ENCODE measurements at regions not wholly inside any gene's neighbourhood (a gene's known extent, or its start where the extent isn't known, plus 50 kb on each side); places are given as distances from the start of the nearest gene placed in this dataset.
A peak's percentile ranks its signal among the peaks of the same experiment; 100 is the strongest.
"Not testable (repeated sequence)": the region's sequence is repeated elsewhere in the genome, so short reads cannot be mapped to it uniquely, and the experiment has no call there.

DNA sequence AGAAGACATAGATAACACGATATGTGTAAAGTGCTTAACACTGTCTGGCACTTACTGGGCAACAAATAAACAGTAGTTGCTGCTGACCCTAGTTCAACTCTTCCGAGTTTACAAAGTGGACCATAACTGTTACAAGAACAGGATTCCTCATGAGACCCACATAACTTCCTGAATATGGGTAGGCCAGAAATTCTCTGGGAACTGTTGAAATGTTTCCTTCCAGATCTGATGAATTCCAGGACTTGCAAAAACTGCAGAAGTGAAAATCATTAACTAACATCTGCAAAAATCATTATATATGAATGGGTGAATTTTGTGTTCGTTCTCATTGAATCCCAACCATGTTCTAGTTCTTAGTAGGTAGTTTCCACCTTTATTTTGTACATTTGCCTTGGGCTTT lies 181.7 kb upstream of the MME start:
- no peak for DNase-seq

DNA sequence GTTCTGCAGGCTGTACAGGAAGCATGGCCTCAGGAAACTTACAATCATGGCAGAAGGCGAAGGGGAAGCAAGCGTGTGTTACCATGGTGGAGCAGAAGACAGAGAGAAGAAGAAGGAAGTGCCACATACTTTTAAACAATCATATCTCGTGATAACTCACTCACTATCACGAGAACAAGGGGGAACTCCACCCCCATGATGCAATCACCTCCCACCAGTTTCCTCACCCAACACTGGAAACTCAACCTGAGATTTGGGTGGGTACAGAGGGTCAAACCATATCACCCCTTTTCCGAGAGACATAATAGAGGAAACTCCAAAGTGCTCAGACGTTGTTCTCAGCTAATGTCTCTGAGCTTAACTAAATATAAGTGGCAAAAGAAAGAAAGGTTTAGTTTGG lies 186.3 kb upstream of the MME start:
- DNase-seq = no peak

DNA sequence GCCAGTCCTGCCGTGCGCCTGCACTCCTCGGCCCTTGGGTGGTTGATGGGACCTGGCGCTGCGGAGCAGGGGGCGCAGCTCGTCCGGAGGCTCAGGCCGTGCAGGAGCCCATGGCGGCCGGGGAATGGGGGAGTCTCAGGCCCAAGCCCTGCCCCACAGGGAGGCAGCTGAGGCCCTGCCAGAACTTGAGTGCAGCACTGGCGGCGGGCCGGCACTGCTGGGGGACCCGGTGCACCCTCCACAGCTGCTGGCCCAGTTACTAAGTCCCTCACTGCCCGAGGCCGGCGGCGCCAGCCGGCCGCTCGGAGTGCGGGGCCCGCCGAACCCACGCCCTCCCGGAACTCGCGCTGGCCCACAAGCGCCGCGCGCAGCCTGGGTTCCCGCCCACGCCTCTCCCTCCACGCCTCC lies 190.9 kb upstream of the MME start:
- DNase-seq = no peak

DNA sequence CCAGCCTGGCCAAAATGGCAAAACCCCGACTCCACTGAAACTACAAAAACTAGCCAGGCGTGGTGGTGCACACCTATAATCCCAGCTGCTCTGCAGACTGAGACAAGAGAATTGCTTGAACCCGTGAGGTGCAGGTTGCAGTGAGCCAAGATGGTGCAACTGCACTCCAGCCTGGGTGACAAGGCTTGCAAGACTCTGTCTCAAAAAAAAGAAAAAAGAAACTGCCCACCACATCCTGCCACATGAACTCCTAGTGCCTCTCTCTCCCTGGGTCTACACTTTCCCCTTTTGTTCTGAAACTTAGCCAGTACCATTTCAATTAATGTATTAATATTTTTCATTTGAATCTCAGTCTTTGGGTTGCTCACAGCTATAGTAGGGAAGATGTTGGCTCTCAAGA lies 192.2 kb upstream of the MME start:
- no peak for DNase-seq

DNA sequence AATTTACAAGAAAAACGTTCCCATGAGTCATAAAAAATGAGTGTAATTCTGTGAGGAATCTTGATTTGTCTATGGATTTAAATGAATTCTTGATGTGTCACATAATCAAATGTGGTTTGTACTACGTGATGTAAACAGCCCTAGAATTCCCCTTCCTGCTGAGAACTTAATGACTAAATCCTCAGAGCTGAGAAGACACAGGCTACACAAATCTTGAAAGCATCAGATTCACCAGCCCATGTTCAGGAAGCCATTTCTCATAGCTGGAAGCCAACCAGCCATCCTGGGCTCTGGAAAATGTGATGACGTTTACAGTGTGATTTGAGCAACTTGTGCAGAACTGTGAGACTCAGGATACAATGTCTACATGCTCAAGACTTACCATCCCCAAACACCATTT lies 193.7 kb upstream of the MME start:
- DNase-seq = no peak

DNA sequence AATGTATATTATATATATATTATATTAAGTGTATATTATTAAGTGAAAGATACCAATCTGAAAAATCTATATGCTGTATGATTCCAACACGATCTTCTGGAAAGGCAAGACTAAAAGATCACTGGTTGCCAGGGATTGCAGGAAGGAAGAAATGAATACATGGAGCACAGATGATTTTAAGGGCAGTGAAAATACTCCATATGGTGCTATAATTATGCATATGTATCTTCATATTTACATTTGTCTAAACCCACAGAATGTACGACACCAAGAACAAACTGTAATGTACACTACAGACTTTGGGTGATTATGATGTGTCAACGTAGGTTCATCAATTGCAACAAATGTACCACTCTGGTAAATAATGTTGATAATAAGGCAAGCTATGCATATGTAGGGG lies 194.7 kb upstream of the MME start:
- DNase-seq = no peak

DNA sequence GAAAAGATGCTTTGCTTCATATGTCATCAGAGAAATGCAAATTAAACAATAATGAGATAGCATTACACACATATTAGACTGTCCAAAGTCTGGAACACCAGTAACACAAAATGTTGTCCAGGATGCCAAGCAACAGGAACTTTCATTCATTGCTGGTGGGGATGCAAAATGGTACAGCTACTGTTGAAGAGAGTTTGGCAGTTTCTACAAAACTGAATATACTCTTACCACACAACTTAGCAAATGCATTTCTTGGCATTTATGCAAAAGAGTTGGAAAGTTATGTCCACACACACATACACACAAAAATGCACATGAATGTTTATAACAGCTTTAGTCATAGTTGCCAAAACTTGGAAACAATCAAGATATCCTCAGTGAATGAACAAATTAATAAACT lies 195.2 kb upstream of the MME start:
- DNase-seq = no peak

DNA sequence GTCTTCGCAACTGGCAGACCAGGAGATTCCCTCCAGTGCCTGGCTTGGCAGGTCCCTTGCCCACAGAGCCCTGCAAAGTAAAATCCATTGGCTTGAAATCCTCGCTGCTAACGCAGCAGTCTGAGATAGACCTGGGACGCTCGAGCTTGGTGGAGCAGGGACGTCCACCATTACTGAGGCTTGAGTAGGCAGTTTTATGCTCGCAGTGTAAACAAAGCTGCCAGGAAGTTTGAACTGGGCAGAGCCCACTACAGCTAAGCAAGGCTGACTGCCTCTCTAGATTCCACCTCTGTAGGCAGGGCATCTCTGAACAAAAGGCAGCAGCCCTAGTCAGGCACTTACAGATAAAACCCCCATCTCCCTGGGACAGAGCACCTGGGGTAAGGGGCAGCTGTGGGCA lies 205.0 kb upstream of the MME start:
- no peak for DNase-seq

DNA sequence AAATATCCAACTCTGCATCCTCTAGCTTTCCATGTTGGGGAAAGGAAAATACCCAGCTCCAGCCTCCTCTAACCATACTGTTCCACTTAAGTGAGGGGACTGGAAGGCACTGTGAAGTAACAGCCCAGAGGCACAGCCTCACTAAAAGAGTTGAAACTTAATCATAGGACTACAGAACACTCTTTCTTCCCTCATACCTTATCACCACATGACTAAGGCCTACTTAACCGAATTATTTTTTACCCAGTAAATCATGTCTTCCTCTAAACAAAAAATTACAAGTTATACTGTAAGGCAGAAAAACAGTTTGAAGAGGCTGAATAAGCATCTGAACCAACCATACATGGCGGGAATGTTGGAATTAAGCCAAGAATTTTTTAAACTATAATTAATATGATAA lies 207.4 kb upstream of the MME start:
- no peak for DNase-seq

DNA sequence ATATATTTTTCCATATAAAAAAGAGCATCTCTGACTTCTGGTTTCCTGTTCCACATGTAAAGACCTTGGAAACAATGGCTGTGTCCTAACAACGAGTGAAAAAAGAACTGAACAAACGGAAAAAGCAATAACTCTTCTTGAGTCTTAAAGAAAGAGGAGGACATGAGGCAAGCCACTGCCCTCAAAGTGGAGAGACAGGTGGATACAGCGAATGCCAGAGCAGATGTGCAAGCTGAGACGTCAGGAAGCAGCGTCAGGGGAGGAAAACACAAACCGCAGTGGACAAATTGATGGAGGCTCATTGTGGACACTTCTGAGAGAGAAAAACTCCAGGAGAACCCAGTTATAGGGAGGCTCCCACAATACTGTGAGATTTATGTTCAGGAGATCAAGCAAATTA lies 208.0 kb upstream of the MME start:
- DNase-seq = no peak

DNA sequence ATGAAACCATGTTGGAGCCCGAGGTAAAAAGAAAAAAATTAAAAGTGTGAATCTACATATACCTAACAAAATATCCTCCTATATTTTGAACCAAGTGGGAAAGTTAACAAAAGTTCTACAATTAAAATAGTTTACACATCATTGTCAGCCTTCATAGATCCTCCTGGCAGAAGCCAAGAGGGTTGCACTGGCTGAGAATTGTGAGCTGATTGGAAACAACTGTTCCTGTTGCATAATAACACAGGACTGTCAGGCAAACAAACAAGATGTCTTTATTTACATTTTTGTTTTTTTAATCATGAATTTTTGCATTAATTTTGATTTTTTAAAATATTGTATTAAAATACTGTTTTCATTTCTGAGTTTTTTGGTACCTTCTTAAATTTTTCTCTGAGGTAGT lies 215.2 kb upstream of the MME start:
- no peak for DNase-seq

DNA sequence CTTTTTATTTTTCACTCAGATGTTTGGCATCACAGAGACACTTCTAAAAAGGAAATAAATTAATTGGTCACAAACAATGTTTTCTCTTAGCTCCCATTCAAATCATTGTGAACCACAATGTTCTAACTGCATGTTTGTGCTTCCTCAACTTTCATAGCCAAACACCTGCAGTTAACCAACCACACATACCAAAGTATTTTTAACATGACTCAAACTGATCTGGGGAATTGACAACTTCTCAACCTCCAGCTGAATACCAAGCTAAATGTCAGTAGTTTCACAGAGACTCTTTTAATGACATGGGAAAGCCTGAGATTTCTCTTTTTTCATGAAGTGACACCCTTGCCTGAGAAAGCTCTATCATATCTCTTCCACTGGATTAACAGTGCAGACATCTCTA lies 217.9 kb upstream of the MME start:
- no peak for DNase-seq

DNA sequence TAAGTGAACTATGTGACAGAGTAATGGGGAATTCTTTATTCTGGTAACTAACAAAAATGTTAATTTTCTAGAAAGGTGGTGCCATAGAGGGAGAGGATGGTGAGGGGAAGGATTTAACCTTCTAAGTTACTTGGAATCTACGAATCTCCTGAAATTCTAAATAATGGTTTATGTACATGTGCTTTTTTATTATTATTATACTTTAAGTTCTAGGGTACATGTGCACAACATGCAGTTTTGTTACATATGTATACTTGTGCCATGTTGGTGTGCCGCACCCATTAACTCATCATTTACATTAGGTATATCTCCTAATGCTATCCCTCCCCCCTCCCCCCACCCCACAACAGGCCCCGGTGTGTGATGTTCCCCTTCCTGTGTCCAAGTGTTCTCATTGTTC lies 227.1 kb upstream of the MME start:
- not testable (repeated sequence) for DNase-seq

DNA sequence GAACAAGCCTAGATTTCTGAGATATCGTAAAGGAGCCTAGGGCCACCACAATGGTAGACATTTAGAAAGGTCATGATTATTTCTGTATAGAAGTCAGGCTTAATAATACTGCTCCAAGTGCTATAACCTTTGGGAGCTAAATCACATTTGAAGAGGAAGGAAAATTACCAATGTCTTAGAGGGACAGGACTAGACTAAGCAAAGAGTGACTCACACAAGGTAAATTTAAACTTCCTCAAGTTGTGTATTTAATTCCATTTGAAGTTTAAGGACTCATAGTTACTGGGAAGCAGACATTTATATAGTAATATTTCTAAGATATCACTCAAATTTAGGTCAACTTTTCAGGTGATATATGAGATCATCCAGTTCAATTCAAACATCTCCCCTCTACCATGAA lies 227.6 kb upstream of the MME start:
- DNase-seq = no peak

DNA sequence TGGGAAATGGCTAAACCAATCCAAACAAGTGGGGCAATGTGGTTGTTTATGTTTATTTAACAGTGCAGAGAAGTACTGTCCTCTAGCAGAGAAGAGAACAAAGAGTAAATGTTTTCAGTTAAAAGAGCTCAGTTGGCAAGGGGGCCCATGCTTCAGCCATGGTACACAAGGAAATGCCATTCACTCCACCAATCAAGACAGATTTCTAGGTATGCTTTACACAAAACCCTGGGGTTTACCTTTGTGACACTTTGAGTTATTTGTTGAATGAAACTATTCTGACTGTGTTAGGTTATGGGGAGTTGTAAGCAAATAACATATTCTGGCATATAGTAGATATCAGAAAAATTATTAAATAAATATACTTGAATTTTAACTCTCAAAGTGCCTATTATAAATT lies 228.5 kb upstream of the MME start:
- no peak for DNase-seq

DNA sequence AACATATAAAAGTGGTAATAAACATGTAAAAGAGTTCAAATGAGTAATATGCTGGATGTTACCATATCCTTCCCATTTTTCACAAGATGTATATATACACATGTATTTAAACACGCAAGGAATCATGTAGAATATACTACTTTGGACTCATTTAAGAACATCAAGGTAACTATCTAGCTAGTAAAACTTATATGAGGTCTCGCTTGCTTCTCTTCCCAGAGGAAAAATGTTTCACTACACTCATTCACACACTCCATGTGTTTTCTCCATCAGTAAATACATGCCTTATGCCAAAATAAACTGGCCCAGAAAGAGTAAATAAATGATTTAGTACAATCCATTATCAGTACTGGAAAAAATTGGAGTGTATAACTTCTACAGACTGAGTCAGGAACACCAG lies 229.2 kb upstream of the MME start:
- DNase-seq = no peak

DNA sequence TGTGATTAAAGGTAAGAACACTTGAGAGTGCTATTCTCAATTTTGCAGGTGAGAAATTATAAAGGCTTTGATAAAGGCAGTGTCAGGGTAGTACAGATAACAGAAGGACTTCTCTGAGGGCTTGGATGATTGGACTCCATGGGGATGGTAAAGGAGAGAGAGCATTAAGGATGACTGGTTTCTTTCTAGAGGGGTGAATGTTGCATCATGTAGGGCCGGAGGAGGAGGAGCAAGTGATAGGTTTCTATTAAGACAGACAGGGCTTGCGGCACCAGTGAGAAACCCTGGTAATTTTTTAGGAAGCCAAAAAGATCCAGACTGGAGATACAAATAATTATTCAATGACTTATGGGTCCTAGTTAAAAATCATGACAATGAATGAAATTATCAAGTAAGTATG lies 230.7 kb upstream of the MME start:
- DNase-seq = no peak

DNA sequence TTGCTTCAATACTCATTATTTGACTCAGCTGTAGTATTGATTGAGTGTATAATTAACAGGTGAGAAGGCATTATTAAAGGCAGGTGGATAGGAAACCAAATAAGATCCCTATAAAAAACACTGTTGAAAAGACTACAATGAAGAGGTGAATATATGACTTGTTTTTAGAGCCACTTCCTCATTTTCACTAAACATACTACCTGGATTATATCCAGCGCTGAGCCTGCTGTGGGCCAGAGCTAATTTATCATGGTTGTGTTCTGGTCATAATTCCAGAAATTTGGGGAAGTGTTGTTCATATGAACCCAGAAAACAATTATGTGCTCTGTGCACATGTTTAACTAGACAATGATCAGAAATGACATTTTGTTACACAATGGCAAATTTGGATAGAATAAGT lies 235.3 kb upstream of the MME start:
- peak; percentile 16 for DNase-seq

DNA sequence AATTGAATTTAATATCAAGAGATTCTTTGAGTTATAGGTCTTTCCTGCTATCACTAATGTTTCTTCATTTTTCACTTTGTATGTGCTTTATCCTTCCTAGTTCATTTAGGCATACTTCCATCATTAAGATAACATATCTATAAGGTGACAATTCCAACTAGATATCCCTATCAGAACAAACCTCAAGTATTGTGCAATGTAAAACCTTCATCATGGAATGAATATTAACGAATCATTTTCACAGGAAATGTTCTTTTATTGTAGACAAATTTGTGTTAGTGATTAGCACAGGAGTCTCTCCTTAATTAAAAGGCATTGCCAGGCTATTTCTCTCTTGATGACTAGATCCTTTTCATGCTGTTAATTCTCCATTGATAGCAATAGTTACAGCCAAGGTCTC lies 236.5 kb upstream of the MME start:
- DNase-seq = no peak

DNA sequence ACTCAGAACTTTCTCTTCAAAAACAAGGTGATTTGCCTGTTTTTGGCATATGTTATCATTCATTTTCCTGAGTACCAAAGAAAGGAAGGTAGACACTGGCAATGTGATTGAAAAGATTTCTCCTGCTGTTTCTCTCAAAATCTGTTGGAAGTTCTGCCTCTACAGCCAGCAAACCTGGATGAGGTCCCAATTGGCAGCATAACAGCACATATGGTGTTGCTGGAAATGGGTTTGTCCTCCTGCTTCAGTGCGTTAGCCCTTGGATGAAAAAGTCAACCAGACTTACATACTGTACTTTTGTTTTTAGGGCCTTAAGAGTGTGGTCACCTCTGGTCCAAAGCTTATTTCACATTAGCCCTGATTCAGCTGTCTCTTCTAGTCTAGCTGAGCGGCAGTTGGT lies 237.6 kb upstream of the MME start:
- DNase-seq = no peak

DNA sequence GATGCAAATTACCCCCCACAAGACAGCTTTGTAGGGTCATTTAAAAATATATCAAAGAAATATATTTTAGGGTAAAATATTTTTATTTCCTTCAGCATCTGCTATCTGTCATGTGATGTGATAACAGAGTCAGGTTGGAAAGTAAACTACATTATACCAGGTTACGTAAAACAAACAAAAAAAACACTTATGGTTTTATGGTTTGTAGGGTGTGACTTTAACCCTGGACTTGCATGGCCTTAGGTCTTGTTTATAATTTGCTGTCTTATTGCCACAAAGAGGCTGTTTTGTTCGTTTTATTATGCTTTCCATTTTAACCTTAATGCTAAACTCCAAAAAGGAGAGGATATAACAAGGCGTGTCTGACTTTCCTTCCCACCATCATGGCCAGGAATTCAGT lies 244.5 kb upstream of the MME start:
- no peak for DNase-seq

DNA sequence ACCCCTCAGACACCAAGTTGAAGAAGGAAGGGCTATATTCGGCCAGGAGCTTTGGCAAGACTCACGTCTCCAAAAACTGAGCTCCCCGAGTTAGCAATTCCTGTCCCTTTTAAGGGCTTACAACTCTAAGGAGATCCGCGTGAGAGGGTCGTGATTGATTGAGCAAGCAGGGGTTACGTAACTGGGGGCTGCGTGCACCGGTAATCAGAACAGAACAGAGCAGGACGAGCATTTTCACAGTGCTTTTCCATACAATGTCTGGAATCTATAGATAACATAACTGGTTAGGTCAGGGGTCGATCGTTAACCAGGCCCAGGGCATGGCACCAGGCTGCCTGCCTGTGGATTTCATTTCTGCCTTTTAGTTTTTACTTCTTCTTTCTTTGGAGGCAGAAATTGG lies 245.3 kb upstream of the MME start:
- not testable (repeated sequence) for DNase-seq

DNA sequence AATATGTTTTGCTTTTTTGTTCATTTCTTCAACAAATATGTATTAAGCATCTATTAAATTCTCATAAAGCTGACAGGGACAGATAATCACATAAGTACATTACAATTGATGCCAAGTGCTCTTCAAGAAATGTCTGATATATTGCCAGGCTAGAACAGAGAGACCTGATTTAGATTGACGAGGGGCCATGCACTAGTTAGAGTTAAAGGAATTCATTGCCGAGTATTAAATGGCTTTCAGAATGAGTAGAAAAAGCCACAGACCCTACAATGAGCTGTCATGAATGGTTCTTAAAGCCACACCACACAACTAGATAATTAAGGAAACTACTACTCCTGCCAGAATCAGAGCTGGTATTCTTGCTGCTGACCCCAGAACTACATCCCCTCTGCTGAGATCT lies 250.2 kb upstream of the MME start:
- no peak for DNase-seq

DNA sequence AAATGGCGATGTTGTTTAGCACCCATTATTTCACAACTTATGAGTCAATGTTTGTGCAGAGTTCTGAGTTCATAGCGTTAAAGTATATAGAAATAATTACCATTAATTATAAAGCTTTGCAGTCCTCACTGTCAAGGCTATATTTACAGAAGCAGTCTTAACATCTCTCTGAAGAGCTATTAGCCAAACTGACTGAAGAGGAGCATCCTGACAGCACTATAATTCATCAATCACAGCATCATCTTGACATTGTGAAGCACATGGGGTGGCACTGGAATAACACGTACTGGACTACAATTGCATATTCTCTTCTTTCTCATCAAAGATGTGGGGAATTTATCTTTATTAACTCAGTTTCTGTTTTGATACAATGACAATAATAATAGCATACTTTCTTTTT lies 260.6 kb upstream of the MME start:
- DNase-seq = no peak

DNA sequence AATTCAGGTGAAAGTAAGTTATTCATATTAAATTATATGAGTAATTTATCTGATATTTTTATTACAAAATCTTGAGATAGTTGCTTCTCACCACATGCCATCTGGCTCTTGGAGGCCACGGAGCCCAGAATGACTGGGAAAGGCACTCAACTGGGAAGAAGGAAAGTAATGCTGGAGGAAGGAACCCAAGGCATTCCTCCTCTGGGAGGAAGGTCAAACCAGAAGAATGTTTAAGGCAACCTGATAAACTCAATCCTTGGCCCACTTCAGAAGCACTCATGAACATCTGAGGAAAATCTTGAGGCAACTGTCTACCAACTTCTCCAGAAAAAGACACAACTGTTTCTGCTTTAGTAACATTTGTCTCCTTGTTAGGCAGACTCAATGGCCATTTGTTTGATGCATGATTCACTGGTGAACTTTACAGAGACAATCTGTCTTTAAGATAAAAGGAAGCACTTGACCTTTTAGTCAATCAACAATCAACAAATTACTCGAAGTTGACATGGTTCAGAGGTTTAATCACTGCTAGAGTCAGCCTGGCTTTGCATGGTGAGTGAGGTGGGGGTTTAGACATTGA lies 261.4 kb upstream of the MME start:
- DNase-seq = no peak

DNA sequence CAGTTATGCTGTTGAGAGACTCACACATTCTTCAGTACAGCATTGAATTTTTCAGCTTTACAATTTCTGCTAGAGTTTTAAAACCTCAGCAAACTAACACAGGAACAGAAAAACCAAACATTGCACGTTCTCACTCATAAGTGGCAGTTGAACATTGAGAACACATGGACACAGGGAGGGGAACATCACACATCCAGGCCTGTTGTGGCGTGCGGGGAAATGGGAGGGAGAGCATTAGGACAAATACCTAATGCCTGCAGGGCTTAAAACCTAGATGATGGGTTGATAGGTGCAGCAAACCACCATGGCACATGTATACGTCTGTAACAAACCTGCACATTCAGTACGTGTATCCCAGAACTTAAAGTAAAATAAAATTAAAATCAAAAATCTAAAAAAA lies 270.1 kb upstream of the MME start:
- DNase-seq = not testable (repeated sequence)

All from hematopoietic multipotent progenitor cell treated with erythropoietin and hydrocortisone succinate and interleukin-3 and kit ligand, for 6 days (in vitro differentiated cells).